GM21390 (cell line): ENCODE measurements at regions not wholly inside any gene's neighbourhood (a gene's known extent, or its start where the extent isn't known, plus 50 kb on each side); places are given as distances from the start of the nearest gene placed in this dataset.
"Not testable (repeated sequence)": the region's sequence is repeated elsewhere in the genome, so short reads cannot be mapped to it uniquely, and the experiment has no call there.

Experiments
- ATAC-seq: cut with Tn5 transposase; IDR thresholded peaks from one replicate; pipeline ENCODE4 v1.9.1; 2021; ENCODE audit not compliant: unreplicated experiment

DNA sequence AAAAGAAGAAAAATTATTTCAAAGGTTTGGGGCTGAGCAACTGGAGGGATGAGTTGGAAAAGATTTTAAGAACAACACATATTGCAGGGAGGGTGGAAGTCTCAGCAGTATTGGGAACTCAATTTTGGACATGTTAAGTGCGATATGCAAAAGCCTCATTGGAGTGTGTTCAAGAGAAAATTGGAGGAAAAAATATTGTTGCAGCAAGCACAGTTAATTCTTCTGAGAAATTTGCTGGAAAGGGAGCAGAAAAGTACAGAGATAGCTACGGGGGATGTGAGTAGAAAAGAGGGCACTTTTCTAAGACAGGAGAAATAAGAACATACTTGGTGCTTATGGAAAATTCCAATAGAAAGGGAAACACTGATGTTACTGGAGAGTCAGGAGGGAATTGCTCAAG, 59.8 kb upstream of the MAGI2 start:
- ATAC-seq = no peak

- ATAC-seq = no peak
These were observed 58.8 kb upstream of the MAGI2 start for GRCh38 chr7:79512261-79512660.

DNA sequence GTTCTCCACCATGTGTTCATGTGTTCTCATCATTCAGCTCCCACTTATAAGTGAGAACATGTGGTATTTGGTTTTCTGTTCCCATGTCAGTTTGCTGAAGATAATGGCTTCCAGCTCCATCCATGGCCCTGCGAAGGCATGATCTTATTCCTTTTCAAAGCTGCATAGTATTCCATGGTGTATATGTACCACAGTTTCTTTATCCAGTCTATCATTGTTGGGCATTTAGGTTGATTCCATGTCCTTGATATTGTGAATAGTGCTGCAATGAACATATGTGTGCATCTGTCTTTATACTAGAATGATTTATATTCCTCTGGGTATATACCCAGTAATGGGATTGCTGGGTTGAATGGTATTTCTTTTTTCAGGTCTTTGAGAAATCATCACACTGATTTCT, 57.6 kb upstream of the MAGI2 start:
- not testable (repeated sequence) for ATAC-seq

DNA sequence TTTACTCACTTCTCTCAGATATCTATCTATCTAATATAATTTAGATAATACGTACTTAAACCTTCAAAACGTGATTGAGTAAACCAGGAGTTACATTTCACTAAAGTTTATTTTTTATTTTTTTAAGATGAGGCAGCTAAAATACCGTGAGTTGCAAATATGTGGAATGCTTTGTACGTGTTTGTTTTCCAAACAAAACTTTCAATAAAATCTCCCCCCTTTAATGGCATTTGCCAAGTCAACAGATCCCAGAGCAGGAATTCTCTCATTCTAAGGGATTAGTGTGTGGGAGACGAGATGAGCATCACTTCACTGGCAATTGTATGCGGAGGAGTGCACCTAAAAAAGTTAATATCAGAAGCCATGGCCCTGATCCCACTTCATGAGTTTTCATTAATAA, 53.7 kb upstream of the MAGI2 start:
- ATAC-seq = no peak

DNA sequence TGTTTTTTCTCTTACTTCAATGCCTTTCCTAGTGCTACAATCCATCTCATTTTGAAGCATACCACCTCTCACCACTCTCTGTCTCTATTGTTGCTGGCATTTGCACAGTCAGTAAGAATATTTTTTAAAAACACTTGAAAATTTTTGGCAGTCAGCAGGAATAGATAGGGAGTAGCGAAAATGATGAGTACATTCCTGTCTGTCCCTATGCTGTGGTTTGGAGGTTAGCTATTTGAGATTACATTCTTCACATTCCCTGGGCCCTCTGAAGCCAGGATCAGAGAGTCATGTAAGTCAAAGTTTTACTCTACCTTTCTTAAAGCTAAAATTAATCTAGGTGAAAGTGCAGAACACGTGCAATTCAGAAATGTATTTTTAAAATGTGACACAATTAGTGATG, 53.0 kb upstream of the MAGI2 start:
- no peak for ATAC-seq

GRCh38 chr7:79504607-79505389, 51.3 kb upstream of the MAGI2 start:
- no peak for ATAC-seq
